Uterus (tissue), 2 donors: ENCODE measurements at regions not wholly inside any gene's neighbourhood (a gene's known extent, or its start where the extent isn't known, plus 50 kb on each side); places are given as distances from the start of the nearest gene placed in this dataset.

Experiments used
- POLR2A ChIP-seq, 2 donors: fragments of 450-650 bp; IDR thresholded peaks; one replicate each; pipeline ENCODE4 v1.6.1; 2016; ENCODE audit warnings: antibody characterized with exemption in 2 of 2, mild to moderate bottlenecking in 1 of 2, moderate library complexity in 1 of 2
- TF ChIP-seq, protein P1 (sequence below), 4 experiments: fragments of 200-600 bp in 2 of 4; fragments of 450-650 bp in 2 of 4; sonication (generic) in 2 of 4; IDR thresholded peaks; one replicate each; pipeline ENCODE4 v1.5.1; 2016 to 2019; ENCODE audit warnings: antibody characterized with exemption in 4 of 4, mild to moderate bottlenecking in 2 of 4, moderate library complexity in 1 of 4

- TF ChIP-seq, protein P1, sequence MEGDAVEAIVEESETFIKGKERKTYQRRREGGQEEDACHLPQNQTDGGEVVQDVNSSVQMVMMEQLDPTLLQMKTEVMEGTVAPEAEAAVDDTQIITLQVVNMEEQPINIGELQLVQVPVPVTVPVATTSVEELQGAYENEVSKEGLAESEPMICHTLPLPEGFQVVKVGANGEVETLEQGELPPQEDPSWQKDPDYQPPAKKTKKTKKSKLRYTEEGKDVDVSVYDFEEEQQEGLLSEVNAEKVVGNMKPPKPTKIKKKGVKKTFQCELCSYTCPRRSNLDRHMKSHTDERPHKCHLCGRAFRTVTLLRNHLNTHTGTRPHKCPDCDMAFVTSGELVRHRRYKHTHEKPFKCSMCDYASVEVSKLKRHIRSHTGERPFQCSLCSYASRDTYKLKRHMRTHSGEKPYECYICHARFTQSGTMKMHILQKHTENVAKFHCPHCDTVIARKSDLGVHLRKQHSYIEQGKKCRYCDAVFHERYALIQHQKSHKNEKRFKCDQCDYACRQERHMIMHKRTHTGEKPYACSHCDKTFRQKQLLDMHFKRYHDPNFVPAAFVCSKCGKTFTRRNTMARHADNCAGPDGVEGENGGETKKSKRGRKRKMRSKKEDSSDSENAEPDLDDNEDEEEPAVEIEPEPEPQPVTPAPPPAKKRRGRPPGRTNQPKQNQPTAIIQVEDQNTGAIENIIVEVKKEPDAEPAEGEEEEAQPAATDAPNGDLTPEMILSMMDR (IDR thresholded peaks at IDR 0.05): no peak
- TF ChIP-seq POLR2A (IDR thresholded peaks at IDR 0.05): no peak
Observed at GRCh38 chr2:183838295-183838694, 714.1 kb downstream of the NUP35 start.
